OCI-LY7 (cell line): ENCODE measurements at regions not wholly inside any gene's neighbourhood (a gene's known extent, or its start where the extent isn't known, plus 50 kb on each side); places are given as distances from the start of the nearest gene placed in this dataset.

ENCODE experiments used
- BruUV-seq: library from RNA; stranded (reverse); fragments of 400-500 nt; replicated peaks from 2 replicates; lab custom pipeline; 2021; lab: Mats Ljungman, UMichigan
- CTCF ChIA-PET: fragments of 300-600 bp; sonication (Branson Sonifier 250); formaldehyde crosslinking; loops from one replicate; lab custom pipeline; 2022; ENCODE audit warnings: antibody characterized with exemption; ENCODE audit not compliant: unreplicated experiment; lab: Charles Lee
- POLR2A ChIA-PET: fragments of 300-600 bp; sonication (Branson Sonifier 250); formaldehyde crosslinking; loops from one replicate; lab custom pipeline; 2022; ENCODE audit warnings: antibody characterized with exemption; lab: Charles Lee
- DNase-seq: peaks from one replicate; pipeline ENCODE4 v3.0.0-alpha.2; 2015; ENCODE audit warnings: low spot score
- H2AFZ ChIP-seq: fragments of 200-600 bp; sonication (generic), shearing (Covaris generic); 2 replicates; pipeline ENCODE4 v1.6.1; 2014; ENCODE audit warnings: mild to moderate bottlenecking, antibody characterized with exemption, low read length, moderate library complexity
- H3K27ac ChIP-seq: fragments of 200-600 bp; sonication (generic); 2 replicates; pipeline ENCODE4 v1.5.1; 2014; ENCODE audit warnings: mixed run types, low read depth, mild to moderate bottlenecking, moderate library complexity, low read length, inconsistent platforms; ENCODE audit not compliant: poor library complexity, severe bottlenecking
- H3K36me3 ChIP-seq: fragments of 200-600 bp; sonication (generic); 2 replicates; pipeline ENCODE4 v1.6.1; 2014; ENCODE audit warnings: mild to moderate bottlenecking, antibody characterized with exemption, low read length, moderate library complexity, mixed read lengths; ENCODE audit not compliant: insufficient read depth
- H3K4me1 ChIP-seq: fragments of 200-600 bp; sonication (generic); 2 replicates; pipeline ENCODE4 v1.5.1; 2014; ENCODE audit warnings: mild to moderate bottlenecking, low read length; ENCODE audit not compliant: insufficient read depth, poor library complexity, severe bottlenecking
- H3K4me2 ChIP-seq: fragments of 200-600 bp; sonication (generic); 2 replicates; pipeline ENCODE4 v1.6.1; 2014; ENCODE audit warnings: mild to moderate bottlenecking, low read length
- H3K4me3 ChIP-seq: fragments of 200-600 bp; sonication (generic); 2 replicates; pipeline ENCODE4 v1.5.1; 2014; ENCODE audit warnings: mild to moderate bottlenecking, low read depth, low read length; ENCODE audit not compliant: poor library complexity, severe bottlenecking
- H3K79me2 ChIP-seq: fragments of 200-600 bp; sonication (generic); 2 replicates; pipeline ENCODE4 v1.6.1; 2016; ENCODE audit warnings: low read depth, mild to moderate bottlenecking, low read length, moderate library complexity, mixed read lengths; ENCODE audit not compliant: insufficient read depth
- H3K9me2 ChIP-seq: fragments of 200-600 bp; sonication (generic); 2 replicates; pipeline ENCODE4 v1.6.1; 2016; ENCODE audit warnings: mild to moderate bottlenecking, low read length, mixed read lengths; ENCODE audit not compliant: insufficient read depth
- H3K9me3 ChIP-seq: fragments of 200-600 bp; sonication (generic); 2 replicates; pipeline ENCODE4 v1.6.1; 2014; ENCODE audit warnings: mild to moderate bottlenecking, mixed run types, low read length, mixed read lengths
- H4K20me1 ChIP-seq: fragments of 200-600 bp; sonication (generic); 2 replicates; pipeline ENCODE4 v1.6.1; 2014; ENCODE audit warnings: mild to moderate bottlenecking, antibody characterized with exemption, low read length, moderate library complexity, mixed read lengths; ENCODE audit not compliant: insufficient read depth
- CTCF ChIP-seq: fragments of 200-600 bp; sonication (generic); conservative IDR thresholded peaks from 2 replicates; pipeline ENCODE4 v1.5.1; 2014; ENCODE audit warnings: mild to moderate bottlenecking, antibody characterized with exemption, low read length, moderate library complexity, mixed read lengths
- EZH2phosphoT487 ChIP-seq: fragments of 200-600 bp; sonication (generic); IDR thresholded peaks from 2 replicates; pipeline ENCODE4 v1.6.1; 2018; ENCODE audit warnings: low read depth, borderline replicate concordance, mild to moderate bottlenecking, mixed run types, antibody characterized with exemption, low read length, moderate library complexity, mixed read lengths
- intact Hi-C: fragments of 100-400 bp; cut with micrococcal nuclease; formaldehyde crosslinking; loops from one replicate; pipeline ENCODE4 v1.10.0; 2022; ENCODE audit not compliant: unreplicated experiment

- Histone ChIP-seq H3K9me3 (no peaks in the 10 kb centered on the region), H3K9me2 (no peaks in the 10 kb centered on the region), H3K4me2 (no peak overlapping the region), H3K36me3 (no peaks in the 10 kb centered on the region), H3K4me1 (no peaks in the 10 kb centered on the region), H3K27ac (no peak overlapping the region), H2AFZ (no peak overlapping the region), H3K79me2 (no peaks in the 10 kb centered on the region), H4K20me1 (no peaks in the 10 kb centered on the region), H3K4me3 (no peak overlapping the region)
- TF ChIP-seq CTCF, result no peak
- TF ChIP-seq EZH2phosphoT487, result no peak
- CTCF ChIA-PET, result no interaction called here
- no peak for DNase-seq
- intact Hi-C loops, result no loop called here
- no TSS peak for BruUV-seq
- POLR2A ChIA-PET, result interaction anchor here (0.6 kb wide), 1 partner anchor 56 kb away, joined by 3 read pairs; no protein-coding TSS in a partner anchor
These were observed 1063.0 kb upstream of the GBE1 start for GRCh38 chr3:82824491-82824890.

- Histone ChIP-seq H3K9me3 (no peaks in the 10 kb centered on the region), H3K9me2 (no peaks in the 10 kb centered on the region), H2AFZ (no peak overlapping the region), H4K20me1 (no peaks in the 10 kb centered on the region), H3K36me3 (no peaks in the 10 kb centered on the region), H3K4me1 (no peaks in the 10 kb centered on the region), H3K27ac (no peak overlapping the region), H3K79me2 (no peaks in the 10 kb centered on the region), H3K4me3 (no peak overlapping the region), H3K4me2 (no peak overlapping the region)
- POLR2A ChIA-PET, result no interaction called here
- TF ChIP-seq EZH2phosphoT487 (no peak), CTCF (no peak)
- no TSS peak for BruUV-seq
- no peak for DNase-seq
- intact Hi-C loops, result no loop called here
- CTCF ChIA-PET, result no interaction called here
These were observed 1054.6 kb upstream of the GBE1 start for GRCh38 chr3:82816086-82816485.

GRCh38 chr3:82815417-82816058, 1054.1 kb upstream of the GBE1 start:
- H3K4me2 ChIP-seq, result no peak overlapping the region
- H2AFZ ChIP-seq, result no peak overlapping the region
- BruUV-seq, result no TSS peak
- no peak overlapping the region for H3K27ac ChIP-seq
- no peak for DNase-seq
- ChIA-PET CTCF (no interaction called here), POLR2A (interaction anchor here (0.6 kb wide), 1 partner anchor 189 kb away, joined by 3 read pairs; no protein-coding TSS in a partner anchor)
- no peak overlapping the region for H3K4me3 ChIP-seq
- TF ChIP-seq EZH2phosphoT487, result no peak
- TF ChIP-seq CTCF, result no peak
- no peaks in the 10 kb centered on the region for H3K79me2 ChIP-seq
- no peaks in the 10 kb centered on the region for H3K36me3 ChIP-seq
- no peaks in the 10 kb centered on the region for H3K4me1 ChIP-seq
- H3K9me3 ChIP-seq, result no peaks in the 10 kb centered on the region
- intact Hi-C loops, result no loop called here
- H3K9me2 ChIP-seq, result no peaks in the 10 kb centered on the region
- no peaks in the 10 kb centered on the region for H4K20me1 ChIP-seq
